SU-DHL-6 (cell line): ENCODE measurements at regions not wholly inside any gene's neighbourhood (a gene's known extent, or its start where the extent isn't known, plus 50 kb on each side); places are given as distances from the start of the nearest gene placed in this dataset.

ENCODE experiments used
- EZH2phosphoT487 ChIP-seq: fragments of 200-600 bp; sonication (generic), shearing (Covaris generic); conservative IDR thresholded peaks from 2 replicates; pipeline ENCODE4 v1.6.1; 2018; ENCODE audit warnings: mild to moderate bottlenecking, antibody characterized with exemption, low read length, moderate library complexity, mixed read lengths
- TF ChIP-seq, protein P1 (sequence below): fragments of 200-600 bp; sonication (generic); IDR thresholded peaks from one replicate; pipeline ENCODE4 v1.5.1; 2017; ENCODE audit warnings: antibody characterized with exemption, mild to moderate bottlenecking, low read length, moderate library complexity; ENCODE audit not compliant: insufficient read depth, poor library complexity, severe bottlenecking

DNA sequence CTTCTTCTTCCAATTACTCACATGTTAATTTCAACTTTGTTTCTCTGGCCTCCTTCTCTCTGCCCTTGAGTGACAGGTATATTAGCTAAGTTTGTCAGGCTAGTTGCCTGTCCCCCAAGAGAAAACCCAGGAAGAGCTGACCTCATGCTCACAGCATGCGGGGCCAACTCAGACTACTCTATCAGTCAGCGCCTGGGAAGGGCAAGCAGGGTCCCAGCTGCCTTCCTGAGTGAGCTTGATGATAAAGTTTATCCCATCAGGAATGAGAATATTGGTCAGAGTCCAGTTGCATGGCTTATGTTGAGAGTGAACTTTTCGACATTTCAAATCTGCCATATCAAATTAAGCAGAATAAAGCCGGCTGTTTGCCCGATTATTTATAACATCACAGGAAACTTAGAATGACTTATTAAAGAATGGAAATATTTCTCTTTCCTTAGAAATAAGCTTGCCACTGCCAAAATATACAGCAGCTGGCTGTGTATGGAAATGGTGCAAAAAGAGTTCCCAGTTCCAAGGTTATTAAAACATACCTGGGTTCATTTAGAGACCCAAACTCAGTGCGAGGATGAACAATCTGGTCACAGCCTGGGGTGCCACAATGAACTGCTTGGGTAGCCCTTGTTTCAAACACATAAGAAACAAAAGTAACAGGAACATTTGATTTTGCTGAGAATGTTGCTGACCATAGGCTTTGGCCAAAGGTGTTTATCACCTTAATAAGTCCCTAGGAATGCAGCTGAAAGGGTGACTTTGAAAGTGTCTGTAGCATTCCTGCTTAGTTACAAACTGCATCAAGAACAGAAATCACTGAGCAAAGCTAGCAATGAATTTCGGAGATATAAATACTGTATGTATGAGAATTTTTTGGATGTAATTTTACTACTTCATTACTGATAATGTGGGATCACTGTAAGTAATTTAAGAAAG is 1553.8 kb upstream of the FLRT2 start:
- TF ChIP-seq, protein P1, sequence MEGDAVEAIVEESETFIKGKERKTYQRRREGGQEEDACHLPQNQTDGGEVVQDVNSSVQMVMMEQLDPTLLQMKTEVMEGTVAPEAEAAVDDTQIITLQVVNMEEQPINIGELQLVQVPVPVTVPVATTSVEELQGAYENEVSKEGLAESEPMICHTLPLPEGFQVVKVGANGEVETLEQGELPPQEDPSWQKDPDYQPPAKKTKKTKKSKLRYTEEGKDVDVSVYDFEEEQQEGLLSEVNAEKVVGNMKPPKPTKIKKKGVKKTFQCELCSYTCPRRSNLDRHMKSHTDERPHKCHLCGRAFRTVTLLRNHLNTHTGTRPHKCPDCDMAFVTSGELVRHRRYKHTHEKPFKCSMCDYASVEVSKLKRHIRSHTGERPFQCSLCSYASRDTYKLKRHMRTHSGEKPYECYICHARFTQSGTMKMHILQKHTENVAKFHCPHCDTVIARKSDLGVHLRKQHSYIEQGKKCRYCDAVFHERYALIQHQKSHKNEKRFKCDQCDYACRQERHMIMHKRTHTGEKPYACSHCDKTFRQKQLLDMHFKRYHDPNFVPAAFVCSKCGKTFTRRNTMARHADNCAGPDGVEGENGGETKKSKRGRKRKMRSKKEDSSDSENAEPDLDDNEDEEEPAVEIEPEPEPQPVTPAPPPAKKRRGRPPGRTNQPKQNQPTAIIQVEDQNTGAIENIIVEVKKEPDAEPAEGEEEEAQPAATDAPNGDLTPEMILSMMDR: no peak
- no peak for TF ChIP-seq EZH2phosphoT487
